ENCODE measurements at regions not wholly inside any gene's neighbourhood (a gene's known extent, or its start where the extent isn't known, plus 50 kb on each side); places are given as distances from the start of the nearest gene placed in this dataset.
A peak's percentile ranks its signal among the peaks of the same experiment; 100 is the strongest.
"Not testable (repeated sequence)": the region's sequence is repeated elsewhere in the genome, so short reads cannot be mapped to it uniquely, and the experiment has no call there.

GRCh38 chr10:117601716-117602115 is 59.2 kb downstream of the EMX2 start:
- DNase-seq (ENCODE audit: low read depth, low spot score), result no peak

GRCh38 chr10:117603081-117603480 is 60.5 kb downstream of the EMX2 start:
- DNase-seq (ENCODE audit: low read depth, low spot score), result no peak

- DNase-seq (ENCODE audit: low read depth, low spot score), result peak; percentile 17
Observed at GRCh38 chr10:117603726-117604125, 61.2 kb downstream of the EMX2 start.

GRCh38 chr10:117609095-117609795 is 66.7 kb downstream of the EMX2 start:
- DNase-seq (ENCODE audit: low read depth, low spot score), result no peak

GRCh38 chr10:117609796-117610170 is 67.2 kb downstream of the EMX2 start:
- DNase-seq (ENCODE audit: low read depth, low spot score), result no peak

GRCh38 chr10:117610321-117610720 is 67.8 kb downstream of the EMX2 start:
- peak; percentile 6 for DNase-seq (ENCODE audit: low read depth, low spot score)

- DNase-seq (ENCODE audit: low read depth, low spot score), result no peak
Observed at GRCh38 chr10:117612113-117612512, 69.6 kb downstream of the EMX2 start.

GRCh38 chr10:117615649-117616048 is 73.1 kb downstream of the EMX2 start:
- no peak for DNase-seq (ENCODE audit: low read depth, low spot score)

GRCh38 chr10:117616179-117616578 is 73.6 kb downstream of the EMX2 start:
- no peak for DNase-seq (ENCODE audit: low read depth, low spot score)

- no peak for DNase-seq (ENCODE audit: low read depth, low spot score)
Observed at GRCh38 chr10:117617086-117617485, 74.5 kb downstream of the EMX2 start.

GRCh38 chr10:117617659-117618058 is 75.1 kb downstream of the EMX2 start:
- no peak for DNase-seq (ENCODE audit: low read depth, low spot score)

- DNase-seq (ENCODE audit: low read depth, low spot score), result no peak
Observed at GRCh38 chr10:117619223-117619622, 76.7 kb downstream of the EMX2 start.

GRCh38 chr10:117619707-117620405 is 77.3 kb downstream of the EMX2 start:
- DNase-seq (ENCODE audit: low read depth, low spot score), result no peak

GRCh38 chr10:117621196-117621595 is 78.7 kb downstream of the EMX2 start:
- DNase-seq (ENCODE audit: low read depth, low spot score), result no peak

- no peak for DNase-seq (ENCODE audit: low read depth, low spot score)
Observed at GRCh38 chr10:117621795-117622420, 79.4 kb downstream of the EMX2 start.

- no peak for DNase-seq (ENCODE audit: low read depth, low spot score)
Observed at GRCh38 chr10:117622471-117623184, 80.1 kb downstream of the EMX2 start.

- DNase-seq (ENCODE audit: low read depth, low spot score), result no peak
Observed at GRCh38 chr10:117626228-117626627, 83.7 kb downstream of the EMX2 start.

- DNase-seq (ENCODE audit: low read depth, low spot score), result no peak
Observed at GRCh38 chr10:117627561-117627960, 85.0 kb downstream of the EMX2 start.

GRCh38 chr10:117629717-117630116 is 87.2 kb downstream of the EMX2 start:
- not testable (repeated sequence) for DNase-seq (ENCODE audit: low read depth, low spot score)

- DNase-seq (ENCODE audit: low read depth, low spot score), result no peak
Observed at GRCh38 chr10:117631276-117632145, 89.0 kb downstream of the EMX2 start.

- DNase-seq (ENCODE audit: low read depth, low spot score), result no peak
Observed at GRCh38 chr10:117632406-117632805, 89.9 kb downstream of the EMX2 start.

Measured in ELF-1 (cell line).